HL-60 (cell line): ENCODE measurements at regions not wholly inside any gene's neighbourhood (a gene's known extent, or its start where the extent isn't known, plus 50 kb on each side); places are given as distances from the start of the nearest gene placed in this dataset.

Source experiments
- DNase-seq, 2 experiments: peaks; one replicate each; pipeline ENCODE4 v3.0.0-alpha.2; 2010 to 2020; ENCODE audit warnings: low read depth in 1 of 2, low spot score in 1 of 2
- H3K27ac ChIP-seq: fragments of 250-450 bp; sonication (Bioruptor Pico); replicated peaks from 2 replicates; pipeline ENCODE4 v1.5.1; 2020; ENCODE audit warnings: mild to moderate bottlenecking, moderate library complexity
- H3K27me3 ChIP-seq: fragments of 250-450 bp; sonication (Bioruptor Pico); 2 replicates; pipeline ENCODE4 v1.5.1; 2021; ENCODE audit warnings: mild to moderate bottlenecking, moderate library complexity; ENCODE audit not compliant: insufficient read depth, poor library complexity, severe bottlenecking
- H3K4me3 ChIP-seq: replicated peaks from 2 replicates; pipeline ENCODE4 v1.5.1; 2011; ENCODE audit warnings: mild to moderate bottlenecking, control low read depth, low read length; ENCODE audit not compliant: insufficient read depth
- GABPA ChIP-seq: IDR thresholded peaks from 2 replicates; pipeline ENCODE4 v1.6.1; 2012; ENCODE audit warnings: low read depth
- POLR2AphosphoS5 ChIP-seq: IDR thresholded peaks from 2 replicates; pipeline ENCODE4 v1.6.1; 2012; ENCODE audit warnings: low read depth
- SPI1 ChIP-seq: IDR thresholded peaks from 2 replicates; pipeline ENCODE4 v1.6.1; 2012; ENCODE audit warnings: low read depth, mild to moderate bottlenecking, borderline replicate concordance
- TF ChIP-seq, protein P1 (sequence below): IDR thresholded peaks from one replicate; pipeline ENCODE4 v1.5.1; 2011; ENCODE audit warnings: low read length, control low read depth, inconsistent platforms; ENCODE audit not compliant: insufficient read depth
- TF ChIP-seq, protein P2 (sequence below): IDR thresholded peaks from 2 replicates; pipeline ENCODE4 v1.6.1; 2012; ENCODE audit warnings: low read depth; ENCODE audit not compliant: insufficient replicate concordance

- H3K4me3 ChIP-seq, result no peak overlapping the region
These were observed 433.2 kb downstream of the USP25 start for GRCh38 chr21:16162953-16163352.

GRCh38 chr21:16169102-16169511 is 439.3 kb downstream of the USP25 start:
- TF ChIP-seq, protein P1, sequence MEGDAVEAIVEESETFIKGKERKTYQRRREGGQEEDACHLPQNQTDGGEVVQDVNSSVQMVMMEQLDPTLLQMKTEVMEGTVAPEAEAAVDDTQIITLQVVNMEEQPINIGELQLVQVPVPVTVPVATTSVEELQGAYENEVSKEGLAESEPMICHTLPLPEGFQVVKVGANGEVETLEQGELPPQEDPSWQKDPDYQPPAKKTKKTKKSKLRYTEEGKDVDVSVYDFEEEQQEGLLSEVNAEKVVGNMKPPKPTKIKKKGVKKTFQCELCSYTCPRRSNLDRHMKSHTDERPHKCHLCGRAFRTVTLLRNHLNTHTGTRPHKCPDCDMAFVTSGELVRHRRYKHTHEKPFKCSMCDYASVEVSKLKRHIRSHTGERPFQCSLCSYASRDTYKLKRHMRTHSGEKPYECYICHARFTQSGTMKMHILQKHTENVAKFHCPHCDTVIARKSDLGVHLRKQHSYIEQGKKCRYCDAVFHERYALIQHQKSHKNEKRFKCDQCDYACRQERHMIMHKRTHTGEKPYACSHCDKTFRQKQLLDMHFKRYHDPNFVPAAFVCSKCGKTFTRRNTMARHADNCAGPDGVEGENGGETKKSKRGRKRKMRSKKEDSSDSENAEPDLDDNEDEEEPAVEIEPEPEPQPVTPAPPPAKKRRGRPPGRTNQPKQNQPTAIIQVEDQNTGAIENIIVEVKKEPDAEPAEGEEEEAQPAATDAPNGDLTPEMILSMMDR, result no peak
- no peak for TF ChIP-seq GABPA
- TF ChIP-seq SPI1, result no peak
- no peak for TF ChIP-seq POLR2AphosphoS5
- TF ChIP-seq, protein P2, sequence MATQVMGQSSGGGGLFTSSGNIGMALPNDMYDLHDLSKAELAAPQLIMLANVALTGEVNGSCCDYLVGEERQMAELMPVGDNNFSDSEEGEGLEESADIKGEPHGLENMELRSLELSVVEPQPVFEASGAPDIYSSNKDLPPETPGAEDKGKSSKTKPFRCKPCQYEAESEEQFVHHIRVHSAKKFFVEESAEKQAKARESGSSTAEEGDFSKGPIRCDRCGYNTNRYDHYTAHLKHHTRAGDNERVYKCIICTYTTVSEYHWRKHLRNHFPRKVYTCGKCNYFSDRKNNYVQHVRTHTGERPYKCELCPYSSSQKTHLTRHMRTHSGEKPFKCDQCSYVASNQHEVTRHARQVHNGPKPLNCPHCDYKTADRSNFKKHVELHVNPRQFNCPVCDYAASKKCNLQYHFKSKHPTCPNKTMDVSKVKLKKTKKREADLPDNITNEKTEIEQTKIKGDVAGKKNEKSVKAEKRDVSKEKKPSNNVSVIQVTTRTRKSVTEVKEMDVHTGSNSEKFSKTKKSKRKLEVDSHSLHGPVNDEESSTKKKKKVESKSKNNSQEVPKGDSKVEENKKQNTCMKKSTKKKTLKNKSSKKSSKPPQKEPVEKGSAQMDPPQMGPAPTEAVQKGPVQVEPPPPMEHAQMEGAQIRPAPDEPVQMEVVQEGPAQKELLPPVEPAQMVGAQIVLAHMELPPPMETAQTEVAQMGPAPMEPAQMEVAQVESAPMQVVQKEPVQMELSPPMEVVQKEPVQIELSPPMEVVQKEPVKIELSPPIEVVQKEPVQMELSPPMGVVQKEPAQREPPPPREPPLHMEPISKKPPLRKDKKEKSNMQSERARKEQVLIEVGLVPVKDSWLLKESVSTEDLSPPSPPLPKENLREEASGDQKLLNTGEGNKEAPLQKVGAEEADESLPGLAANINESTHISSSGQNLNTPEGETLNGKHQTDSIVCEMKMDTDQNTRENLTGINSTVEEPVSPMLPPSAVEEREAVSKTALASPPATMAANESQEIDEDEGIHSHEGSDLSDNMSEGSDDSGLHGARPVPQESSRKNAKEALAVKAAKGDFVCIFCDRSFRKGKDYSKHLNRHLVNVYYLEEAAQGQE, result no peak
- H3K4me3 ChIP-seq, result no peak overlapping the region
- no peak overlapping the region for H3K27ac ChIP-seq

More at GRCh38 chr21:16162953-16163352, 433.2 kb downstream of the USP25 start:
- no peak for DNase-seq
- H3K27me3 ChIP-seq, result no peaks in the 10 kb centered on the region
- H3K27ac ChIP-seq, result no peak overlapping the region
- TF ChIP-seq, protein P1, result no peak
- TF ChIP-seq POLR2AphosphoS5 (no peak), SPI1 (no peak), GABPA (no peak)
- TF ChIP-seq, protein P2, result no peak

GRCh38 chr21:16169779-16170178 is 440.0 kb downstream of the USP25 start:
- TF ChIP-seq, protein P1, result no peak
- TF ChIP-seq GABPA (no peak), SPI1 (no peak), POLR2AphosphoS5 (no peak)
- TF ChIP-seq, protein P2, result no peak
- H3K4me3 ChIP-seq, result no peak overlapping the region
- H3K27me3 ChIP-seq, result no peaks in the 10 kb centered on the region
- H3K27ac ChIP-seq, result no peak overlapping the region
- DNase-seq, result no peak

More at GRCh38 chr21:16169102-16169511, 439.3 kb downstream of the USP25 start:
- no peaks in the 10 kb centered on the region for H3K27me3 ChIP-seq
- DNase-seq, result no peak
